ENCODE measurements at regions not wholly inside any gene's neighbourhood (a gene's known extent, or its start where the extent isn't known, plus 50 kb on each side); places are given as distances from the start of the nearest gene placed in this dataset.

DNA sequence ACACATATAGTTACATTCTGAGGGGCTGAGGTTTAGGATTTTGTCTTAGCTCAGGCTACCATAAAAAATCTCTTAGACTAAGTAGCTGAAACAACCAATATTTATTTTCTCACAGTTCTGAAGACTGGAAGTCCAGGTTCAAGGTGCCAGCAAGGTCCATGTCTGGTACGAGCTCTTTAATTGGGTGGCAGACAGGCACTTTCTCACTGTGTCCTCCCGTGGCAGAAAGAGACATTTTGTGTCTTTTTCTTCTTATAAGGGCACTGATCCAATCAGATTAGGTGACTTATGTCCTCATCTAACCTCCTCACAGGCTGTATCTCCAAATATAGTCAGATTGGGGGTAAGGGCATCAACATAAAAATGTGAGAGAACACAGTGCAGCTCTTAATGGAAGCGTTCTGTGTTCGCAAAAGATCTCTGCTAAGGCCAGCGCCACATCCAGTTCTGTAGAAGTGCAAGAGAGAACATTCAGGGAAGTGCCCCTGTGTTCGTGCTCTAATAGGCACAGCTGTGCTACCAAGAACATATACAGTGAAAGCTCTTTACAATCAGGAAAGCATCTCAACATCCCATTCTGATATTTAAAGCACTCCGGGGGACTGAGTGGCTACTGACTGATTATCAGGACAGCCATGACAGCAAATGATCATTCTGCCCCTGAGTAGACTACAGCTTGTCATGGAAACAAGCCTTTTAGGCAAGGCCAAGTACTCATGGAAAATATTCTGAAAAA lies 819.2 kb downstream of the LIG4 start:
- H3K4me1 Mint-ChIP-seq, result no peaks in the 10 kb centered on the region
- ATAC-seq, result no peak
- H3K27me3 Mint-ChIP-seq, result no peaks in the 10 kb centered on the region

DNA sequence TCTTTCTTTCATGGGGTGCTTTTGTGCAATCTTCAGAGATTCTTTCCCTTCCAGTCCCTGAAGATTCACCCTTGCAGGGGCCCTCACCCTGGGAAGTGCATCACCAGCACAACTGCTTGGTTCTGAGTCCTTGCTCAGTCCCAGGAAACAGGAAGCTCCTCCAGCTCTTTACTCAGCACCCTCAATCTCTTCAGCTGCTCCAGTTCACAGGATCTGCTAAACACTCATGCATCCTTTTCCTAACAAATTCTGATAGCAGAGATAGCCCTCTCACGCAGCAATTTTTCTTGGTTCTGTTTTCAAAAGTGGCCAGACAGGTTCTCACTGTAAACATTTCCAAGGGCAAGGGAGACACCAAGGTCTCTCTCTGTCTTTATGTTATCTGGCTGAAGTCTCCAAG lies 823.1 kb downstream of the LIG4 start:
- DNase-seq (no peak), ATAC-seq (no peak)
- H3K27ac Mint-ChIP-seq, result no peak overlapping the region
- H3K36me3 Mint-ChIP-seq, result no peaks in the 10 kb centered on the region
- POLR2A ChIA-PET, result no interaction called here
- peaks cover 0 to 6% (median 0%) of the 10 kb centered on the region in 9 donors for H3K9me3 Mint-ChIP-seq
- no peak overlapping the region for H3K4me3 Mint-ChIP-seq
- no peaks in the 10 kb centered on the region for H3K4me1 Mint-ChIP-seq
- no peaks in the 10 kb centered on the region for H3K27me3 Mint-ChIP-seq

More for the DNA sequence above, 819.2 kb downstream of the LIG4 start:
- no peaks in the 10 kb centered on the region for H3K36me3 Mint-ChIP-seq
- no peak overlapping the region for H3K4me3 Mint-ChIP-seq
- peaks cover 0 to 7% (median 0%) of the 10 kb centered on the region in 9 donors for H3K9me3 Mint-ChIP-seq
- no peak overlapping the region for H3K27ac Mint-ChIP-seq
- DNase-seq, result no peak
- POLR2A ChIA-PET, result no interaction called here

DNA sequence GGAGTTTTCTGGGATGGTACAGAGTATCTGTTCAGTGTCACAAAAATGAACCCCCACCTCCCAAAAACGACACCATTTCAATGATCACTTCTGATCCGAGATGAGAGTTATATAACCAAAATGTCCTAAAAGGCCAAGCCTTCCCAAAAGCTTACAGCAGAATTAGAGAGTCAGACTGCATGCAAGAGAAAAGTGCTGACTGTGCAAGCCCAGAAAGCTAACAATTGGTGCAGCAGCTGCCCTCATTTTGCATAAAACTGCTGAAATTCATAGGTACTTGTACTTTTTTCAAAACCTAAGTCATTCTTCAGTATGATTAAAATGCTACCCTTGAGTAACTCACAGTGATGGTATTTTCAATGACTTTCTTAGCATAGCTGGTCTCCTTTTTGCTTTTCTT lies 819.6 kb upstream of the ARGLU1 start:
- POLR2A ChIA-PET, result no interaction called here

DNA sequence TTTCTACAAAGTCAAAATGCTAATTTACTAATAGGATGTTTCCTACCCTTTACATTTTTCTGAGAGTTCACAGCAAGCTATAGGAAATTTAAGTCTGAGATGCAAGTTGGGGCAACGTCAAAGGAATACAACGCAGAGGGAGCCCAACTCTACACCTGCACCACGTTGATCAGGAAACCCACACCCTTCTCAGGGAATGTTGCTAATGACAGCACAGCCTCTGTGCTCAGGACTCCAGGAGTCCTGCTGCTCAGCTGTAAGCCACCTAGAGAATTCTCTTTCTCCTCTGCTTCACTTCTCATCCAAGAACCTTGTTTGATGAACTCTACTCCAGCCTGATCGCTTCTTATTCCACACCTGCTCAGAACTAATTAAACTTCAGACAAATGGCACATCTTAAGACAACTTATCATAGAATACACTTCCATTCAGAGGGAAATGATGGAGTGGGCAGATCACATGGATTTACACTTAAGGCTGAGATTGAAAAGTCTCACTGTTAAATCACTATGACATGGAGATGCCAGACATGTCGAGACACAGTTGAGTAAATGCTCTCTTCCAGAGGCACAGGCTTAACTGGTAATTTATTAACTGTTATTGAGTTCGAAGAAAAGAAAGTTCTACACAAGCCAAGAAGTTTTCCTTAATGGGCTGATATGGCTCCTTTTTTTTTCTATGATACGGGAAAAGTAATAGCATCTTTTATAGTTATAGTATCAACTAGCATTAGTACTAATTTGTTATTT lies 811.6 kb upstream of the ARGLU1 start:
- H3K27ac Mint-ChIP-seq, result no peak overlapping the region
- H3K27me3 Mint-ChIP-seq, result peaks cover 0 to 2% (median 0%) of the 10 kb centered on the region in 5 donors
- H3K4me1 Mint-ChIP-seq, result no peaks in the 10 kb centered on the region
- ATAC-seq, result no peak
- POLR2A ChIA-PET, result no interaction called here
- H3K4me3 Mint-ChIP-seq, result no peak overlapping the region
- DNase-seq, result no peak
- H3K36me3 Mint-ChIP-seq, result no peaks in the 10 kb centered on the region
- peaks cover 0 to 4% (median 0%) of the 10 kb centered on the region in 9 donors for H3K9me3 Mint-ChIP-seq

More for the DNA sequence above, 819.6 kb upstream of the ARGLU1 start:
- Mint-ChIP-seq H3K27ac (no peak overlapping the region), H3K36me3 (no peaks in the 10 kb centered on the region), H3K4me1 (no peaks in the 10 kb centered on the region), H3K4me3 (no peak overlapping the region), H3K9me3 (peaks cover 0 to 4% (median 0%) of the 10 kb centered on the region in 9 donors), H3K27me3 (no peaks in the 10 kb centered on the region)
- no peak for ATAC-seq
- no peak for DNase-seq

DNA sequence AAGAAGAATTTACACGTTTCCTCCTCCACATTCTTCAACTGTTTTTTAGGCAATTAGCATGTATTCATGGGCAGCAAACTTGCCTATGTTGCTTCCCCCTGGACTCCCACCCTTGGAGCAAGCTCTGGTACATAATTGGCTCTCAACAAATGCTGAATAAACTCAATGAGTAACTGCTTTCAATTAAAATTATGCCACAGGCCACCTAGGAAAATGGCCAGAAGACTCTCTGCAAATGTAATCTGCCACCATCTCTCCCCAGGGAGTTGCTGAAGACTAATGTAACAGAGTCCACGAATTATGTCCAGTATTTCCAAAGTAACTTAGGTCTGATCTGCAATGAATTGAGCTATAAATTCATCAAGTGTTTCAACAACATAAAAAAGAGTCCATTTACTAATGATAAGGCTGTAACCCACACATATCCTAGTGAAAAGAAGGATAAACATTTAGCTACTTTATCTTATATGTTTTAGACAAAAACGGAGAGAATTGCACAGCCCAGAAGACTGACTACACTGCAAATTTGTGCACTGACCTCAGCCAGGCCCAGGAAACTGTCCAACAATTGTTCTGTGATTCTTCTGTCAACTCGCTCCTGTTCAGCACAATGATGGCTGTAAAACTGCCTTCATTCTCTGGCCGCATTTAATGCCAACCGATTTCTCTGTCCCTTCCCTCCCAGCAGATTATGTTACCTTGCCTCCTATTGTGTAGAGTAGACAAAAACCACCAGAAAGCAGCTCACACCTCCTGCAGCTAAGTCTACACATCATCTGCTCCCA lies 808.6 kb upstream of the ARGLU1 start:
- Mint-ChIP-seq H3K4me3 (no peak overlapping the region), H3K36me3 (no peaks in the 10 kb centered on the region), H3K27me3 (peaks cover 0 to 2% (median 0%) of the 10 kb centered on the region in 5 donors), H3K4me1 (no peaks in the 10 kb centered on the region), H3K9me3 (peaks cover 0 to 3% (median 0%) of the 10 kb centered on the region in 9 donors), H3K27ac (no peak overlapping the region)
- DNase-seq (no peak), ATAC-seq (no peak)
- POLR2A ChIA-PET, result no interaction called here

DNA sequence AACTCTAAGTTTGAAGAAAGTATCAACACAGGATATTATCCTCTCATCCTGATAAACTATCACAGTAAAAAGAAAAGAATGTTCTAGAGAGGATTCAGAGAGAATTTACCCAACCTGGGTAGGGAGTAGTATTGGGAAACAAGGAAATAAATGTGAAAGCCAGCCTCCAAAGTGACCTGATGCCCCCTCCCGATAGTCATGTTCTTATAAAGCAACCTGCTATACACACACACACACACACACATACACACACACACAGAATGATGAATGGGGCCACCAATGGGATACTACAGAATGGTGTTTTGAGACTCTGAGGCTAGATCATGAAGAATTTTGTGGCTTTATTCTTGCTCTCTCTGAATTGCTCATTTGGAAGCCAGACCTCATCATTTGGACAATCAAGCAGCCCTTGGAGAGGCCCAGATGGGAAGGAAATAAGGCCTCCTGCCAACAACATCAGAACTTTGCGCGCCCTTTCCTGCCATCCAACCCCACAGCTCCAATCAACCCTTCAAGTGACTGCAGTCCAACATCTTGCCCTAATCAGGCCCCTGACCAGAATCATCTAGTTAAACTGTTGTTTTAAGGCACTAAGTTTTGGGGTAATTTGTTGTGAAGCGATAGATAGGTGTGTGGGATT lies 807.9 kb upstream of the ARGLU1 start:
- Mint-ChIP-seq H3K27me3 (peaks cover 0 to 2% (median 0%) of the 10 kb centered on the region in 5 donors), H3K4me1 (no peaks in the 10 kb centered on the region), H3K27ac (no peak overlapping the region), H3K36me3 (no peaks in the 10 kb centered on the region), H3K9me3 (peaks cover 0 to 3% (median 0%) of the 10 kb centered on the region in 9 donors), H3K4me3 (no peak overlapping the region)
- POLR2A ChIA-PET, result no interaction called here
- no peak for ATAC-seq
- no peak for DNase-seq

DNA sequence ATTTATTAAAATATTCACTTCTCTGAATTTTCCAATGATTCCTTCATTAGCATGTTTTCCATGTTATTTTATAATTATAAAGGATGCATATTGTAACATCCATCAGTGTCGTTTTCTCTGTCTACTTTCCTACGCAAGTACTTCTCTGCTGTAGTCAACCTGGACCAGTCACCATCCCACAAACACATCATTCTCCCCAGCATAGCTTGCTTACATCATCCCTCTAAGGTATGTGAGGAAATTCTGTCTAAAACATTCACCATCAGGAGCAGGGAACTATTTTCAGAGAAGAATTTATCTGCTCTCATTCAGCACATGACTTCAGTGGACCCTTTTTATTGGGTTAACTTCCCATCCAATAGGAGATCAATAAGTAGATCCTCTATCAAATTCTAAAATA lies 806.1 kb upstream of the ARGLU1 start:
- POLR2A ChIA-PET, result no interaction called here

DNA sequence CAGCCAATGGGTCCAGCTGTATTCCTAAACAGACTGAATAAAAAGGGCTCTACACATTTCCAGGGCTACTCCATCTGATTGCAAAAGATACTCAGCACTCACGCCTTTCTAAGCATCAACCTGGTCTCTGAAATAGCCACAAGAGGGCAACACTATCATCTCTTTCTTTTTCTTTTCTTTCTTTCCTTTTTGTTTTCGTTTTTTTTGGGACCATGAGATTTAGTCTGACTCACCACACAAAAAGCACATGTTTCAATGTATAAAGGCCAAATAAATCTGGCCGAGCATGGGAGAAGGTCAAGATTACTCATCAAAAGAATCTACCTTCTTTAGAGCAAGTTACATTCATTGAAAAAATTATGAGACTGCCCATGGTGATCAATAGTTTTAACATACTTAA lies 805.6 kb upstream of the ARGLU1 start:
- H3K27me3 Mint-ChIP-seq, result peaks cover 0 to 5% (median 0%) of the 10 kb centered on the region in 5 donors
- ATAC-seq (no peak), DNase-seq (peak in 1 of 10 donors; percentile 9)
- no peak overlapping the region for H3K27ac Mint-ChIP-seq
- H3K9me3 Mint-ChIP-seq, result peaks cover 0 to 6% (median 0%) of the 10 kb centered on the region in 9 donors
- H3K36me3 Mint-ChIP-seq, result no peaks in the 10 kb centered on the region
- POLR2A ChIA-PET, result no interaction called here
- H3K4me3 Mint-ChIP-seq, result no peak overlapping the region
- H3K4me1 Mint-ChIP-seq, result no peaks in the 10 kb centered on the region

More for the DNA sequence above, 806.1 kb upstream of the ARGLU1 start:
- H3K27ac Mint-ChIP-seq, result no peak overlapping the region
- DNase-seq (no peak), ATAC-seq (no peak)
- H3K4me3 Mint-ChIP-seq, result no peak overlapping the region
- H3K4me1 Mint-ChIP-seq, result no peaks in the 10 kb centered on the region
- H3K36me3 Mint-ChIP-seq, result no peaks in the 10 kb centered on the region
- H3K9me3 Mint-ChIP-seq, result peaks cover 0 to 3% (median 0%) of the 10 kb centered on the region in 9 donors
- peaks cover 0 to 2% (median 0%) of the 10 kb centered on the region in 5 donors for H3K27me3 Mint-ChIP-seq

DNA sequence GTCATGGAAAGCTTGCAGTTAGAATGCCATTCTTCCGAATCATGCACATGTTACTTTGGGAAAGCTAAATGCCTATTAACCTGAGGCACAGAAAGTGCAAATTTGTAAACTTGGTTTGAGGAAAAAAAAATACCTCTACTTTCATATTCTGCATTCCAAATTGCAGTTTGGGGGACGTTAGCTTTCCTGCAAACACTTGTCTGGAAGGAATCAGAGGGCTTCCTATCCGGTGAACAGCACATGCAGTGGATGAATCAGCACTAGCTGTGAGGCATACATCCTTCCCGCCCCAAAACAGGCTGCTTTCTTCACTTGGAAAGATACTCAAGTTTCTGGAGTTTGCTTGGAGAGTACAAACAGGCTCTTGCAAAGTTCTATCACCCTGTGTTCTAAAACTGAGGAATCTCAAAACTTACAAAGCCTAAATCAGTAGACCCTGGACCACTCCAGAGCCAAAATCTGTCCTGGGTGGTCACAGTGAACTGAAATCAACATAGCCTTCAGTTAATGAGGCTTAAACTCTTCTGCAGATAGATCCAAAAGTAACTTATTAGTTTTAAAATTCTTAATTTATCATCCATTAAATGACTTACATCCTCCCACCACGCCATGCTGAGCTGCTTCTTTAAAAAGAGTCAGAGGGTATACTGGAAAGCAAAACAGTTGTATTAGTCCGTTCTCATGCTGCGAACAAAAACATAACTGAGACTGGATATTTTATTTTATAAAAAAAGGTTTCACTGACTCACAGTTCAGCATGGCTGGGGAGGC lies 802.3 kb upstream of the ARGLU1 start:
- no peaks in the 10 kb centered on the region for H3K4me1 Mint-ChIP-seq
- no peak overlapping the region for H3K4me3 Mint-ChIP-seq
- DNase-seq (no peak), ATAC-seq (no peak)
- no peak overlapping the region for H3K27ac Mint-ChIP-seq
- H3K9me3 Mint-ChIP-seq, result peaks cover 0 to 18% (median 0%) of the 10 kb centered on the region in 9 donors
- H3K36me3 Mint-ChIP-seq, result no peaks in the 10 kb centered on the region
- peaks cover 0 to 5% (median 0%) of the 10 kb centered on the region in 5 donors for H3K27me3 Mint-ChIP-seq
- POLR2A ChIA-PET, result no interaction called here

DNA sequence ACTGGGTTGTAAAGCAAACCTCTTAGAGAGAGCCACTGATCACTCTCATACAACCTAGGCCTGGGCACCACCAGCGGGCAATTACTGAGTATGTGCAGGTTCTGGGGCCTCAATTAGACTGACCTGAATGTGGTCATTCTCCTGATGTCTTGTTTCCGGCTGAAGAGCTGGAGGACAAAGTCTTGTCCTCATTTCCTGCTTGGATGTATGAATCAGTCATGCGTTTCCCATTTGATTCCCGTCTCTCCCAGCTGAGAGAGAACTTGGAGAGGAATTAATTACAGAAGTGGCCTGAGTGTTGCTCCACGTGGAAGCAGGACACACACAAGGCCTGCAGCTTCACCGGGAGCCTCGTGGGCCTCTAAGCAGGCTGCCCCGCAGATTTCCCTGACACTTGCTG lies 799.3 kb upstream of the ARGLU1 start:
- Mint-ChIP-seq H3K27ac (no peak overlapping the region), H3K27me3 (peaks cover 0 to 5% (median 0%) of the 10 kb centered on the region in 5 donors), H3K4me1 (no peaks in the 10 kb centered on the region), H3K9me3 (peaks cover 0 to 18% (median 0%) of the 10 kb centered on the region in 9 donors), H3K36me3 (no peaks in the 10 kb centered on the region), H3K4me3 (no peak overlapping the region)
- POLR2A ChIA-PET, result no interaction called here
- DNase-seq (no peak), ATAC-seq (no peak)

DNA sequence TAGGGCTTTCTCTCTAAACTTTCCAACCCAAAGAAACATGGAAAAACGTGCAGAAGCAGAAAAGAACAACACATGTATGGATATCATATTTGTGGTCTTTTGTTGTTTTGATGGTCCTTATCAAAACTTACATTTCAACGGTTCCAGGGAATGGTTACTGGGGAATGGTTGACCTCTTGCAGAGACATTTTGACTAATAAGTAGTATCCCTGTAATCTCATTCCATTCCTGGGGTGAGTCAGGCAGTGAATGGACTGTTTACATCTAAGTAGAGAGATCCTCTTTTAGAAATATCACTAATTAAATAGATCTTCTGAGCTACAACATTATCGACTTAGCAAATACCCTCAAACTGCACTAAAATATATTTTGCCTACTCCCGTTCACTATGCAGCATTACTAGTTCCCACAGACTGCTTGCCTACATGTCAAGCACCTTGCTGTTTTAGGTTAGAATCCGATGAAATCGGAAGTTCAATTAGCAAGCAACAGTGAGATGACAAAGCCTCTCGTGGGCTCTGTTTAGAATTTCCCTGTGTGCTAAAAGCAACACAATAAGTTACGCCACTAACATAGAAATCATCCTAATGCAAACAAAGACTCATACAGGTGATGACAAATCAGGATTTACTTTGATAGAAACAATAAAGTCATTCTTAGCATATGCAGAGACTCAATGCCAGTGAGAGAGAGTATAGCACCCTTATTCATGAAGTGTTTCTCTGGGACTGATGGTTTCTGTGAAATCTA lies 797.7 kb upstream of the ARGLU1 start:
- Mint-ChIP-seq H3K9me3 (peaks cover 0 to 20% (median 3%) of the 10 kb centered on the region in 9 donors), H3K36me3 (no peaks in the 10 kb centered on the region), H3K27ac (no peak overlapping the region), H3K4me3 (no peak overlapping the region), H3K4me1 (no peaks in the 10 kb centered on the region), H3K27me3 (peaks cover 0 to 5% (median 0%) of the 10 kb centered on the region in 5 donors)
- no peak for DNase-seq
- no peak for ATAC-seq
- POLR2A ChIA-PET, result no interaction called here

Data from naive thymus-derived CD8-positive, alpha-beta T cell (primary cell).